Skeletal muscle tissue (tissue), 3 donors: ENCODE measurements at regions not wholly inside any gene's neighbourhood (a gene's known extent, or its start where the extent isn't known, plus 50 kb on each side); places are given as distances from the start of the nearest gene placed in this dataset.
"Not testable (repeated sequence)": the region's sequence is repeated elsewhere in the genome, so short reads cannot be mapped to it uniquely, and the experiment has no call there.

Source experiments
- H3K27ac ChIP-seq: one replicate; pipeline ENCODE4 v1.7.0; 2013; ENCODE audit warnings: mild to moderate bottlenecking, low read depth, low read length, inconsistent platforms
- H3K27me3 ChIP-seq, 3 donors: one replicate each; pipeline ENCODE4 v1.7.0; 2013; ENCODE audit warnings: low read length in 3 of 3; ENCODE audit not compliant: control insufficient read depth in 3 of 3, insufficient read depth in 3 of 3
- H3K36me3 ChIP-seq, 3 donors: one replicate each; pipeline ENCODE4 v1.7.0; 2013; ENCODE audit warnings: low read length in 3 of 3; ENCODE audit not compliant: control insufficient read depth in 3 of 3, insufficient read depth in 3 of 3
- H3K4me1 ChIP-seq, 3 donors: one replicate each; pipeline ENCODE4 v1.7.0; 2013; ENCODE audit warnings: low read length in 3 of 3, mild to moderate bottlenecking in 3 of 3; ENCODE audit not compliant: control insufficient read depth in 3 of 3, insufficient read depth in 3 of 3
- H3K4me3 ChIP-seq, 3 donors: one replicate each; pipeline ENCODE4 v1.7.0; 2013; ENCODE audit warnings: low read length in 3 of 3
- H3K9ac ChIP-seq, 3 donors: one replicate each; pipeline ENCODE4 v1.7.0; 2013; ENCODE audit warnings: low read length in 3 of 3, mild to moderate bottlenecking in 3 of 3, moderate library complexity in 2 of 3, low read depth in 1 of 3
- H3K9me3 ChIP-seq, 3 donors: one replicate each; pipeline ENCODE4 v1.7.0; 2013; ENCODE audit warnings: low read length in 3 of 3; ENCODE audit not compliant: control insufficient read depth in 3 of 3
- donor health status: Osteomylitis.

DNA sequence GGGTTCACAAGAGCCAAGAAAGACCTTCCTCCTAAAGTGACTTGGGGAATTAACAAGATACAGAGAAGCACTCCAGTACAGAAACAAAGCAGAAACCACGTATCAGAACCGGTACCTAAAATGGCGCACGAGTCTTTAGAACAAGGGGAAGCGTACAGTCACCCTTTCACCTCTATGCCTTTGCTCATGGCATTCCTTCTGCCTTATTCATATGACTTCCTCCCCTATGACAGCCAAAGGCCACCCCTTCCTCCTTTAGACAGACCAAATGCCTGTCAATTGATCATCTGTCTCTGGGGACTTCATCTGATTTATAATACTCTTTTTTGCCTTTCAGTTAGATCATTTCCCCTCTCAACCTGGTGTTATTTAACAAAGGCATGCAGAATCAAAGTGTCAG lies 89.5 kb upstream of the OSBPL8 start:
- no peaks in the 10 kb centered on the region for H3K9me3 ChIP-seq
- no peak overlapping the region for H3K4me3 ChIP-seq
- H3K9ac ChIP-seq, result no peak overlapping the region
- no peaks in the 10 kb centered on the region for H3K4me1 ChIP-seq
- no peaks in the 10 kb centered on the region for H3K27me3 ChIP-seq
- H3K36me3 ChIP-seq, result no peaks in the 10 kb centered on the region
- H3K27ac ChIP-seq, result no peak overlapping the region

DNA sequence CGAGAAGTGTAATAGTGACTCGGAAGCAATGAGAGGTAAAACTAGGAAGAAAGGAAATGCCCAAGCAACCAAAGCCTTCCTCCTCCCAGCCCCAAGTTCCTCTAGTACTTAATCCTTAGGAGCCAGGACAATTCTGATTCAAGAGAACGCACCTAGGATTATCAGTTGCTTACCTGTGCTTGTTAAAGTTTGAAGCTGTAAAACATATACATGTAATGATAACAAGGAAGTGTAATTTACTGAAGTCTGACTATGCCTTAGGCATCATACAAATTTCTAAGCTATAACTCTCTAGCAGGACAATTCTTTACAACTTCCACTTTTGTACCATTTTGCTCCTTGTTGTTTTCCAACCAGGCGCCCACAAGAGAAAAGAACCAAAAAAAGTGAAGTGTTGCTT lies 92.8 kb upstream of the OSBPL8 start:
- Histone ChIP-seq H3K9me3 (no peaks in the 10 kb centered on the region), H3K27ac (no peak overlapping the region), H3K4me1 (no peaks in the 10 kb centered on the region), H3K4me3 (no peak overlapping the region), H3K27me3 (no peaks in the 10 kb centered on the region), H3K9ac (no peak overlapping the region), H3K36me3 (no peaks in the 10 kb centered on the region)

DNA sequence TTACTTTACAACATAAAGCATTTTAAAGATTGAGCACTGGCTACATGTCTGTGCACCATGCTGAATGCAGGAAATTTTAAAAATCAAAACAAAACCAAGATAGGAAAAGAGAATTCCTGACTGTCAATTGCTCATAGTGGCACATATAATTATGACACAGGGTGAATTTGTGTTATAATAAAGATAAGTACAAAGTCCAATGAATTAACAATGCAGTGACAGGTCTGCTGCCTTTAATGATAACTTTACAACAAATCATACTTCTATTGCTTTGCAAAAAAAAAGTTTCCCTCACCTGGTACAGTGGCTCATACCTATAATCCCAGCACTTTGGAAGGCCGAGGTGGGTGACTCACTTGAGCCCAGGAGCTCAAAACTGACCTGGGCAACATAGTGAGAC lies 93.8 kb upstream of the OSBPL8 start:
- H3K4me1 ChIP-seq, result no peaks in the 10 kb centered on the region
- H3K9ac ChIP-seq, result no peak overlapping the region
- H3K4me3 ChIP-seq, result no peak overlapping the region
- H3K9me3 ChIP-seq, result no peaks in the 10 kb centered on the region
- no peak overlapping the region for H3K27ac ChIP-seq
- H3K36me3 ChIP-seq, result no peaks in the 10 kb centered on the region
- no peaks in the 10 kb centered on the region for H3K27me3 ChIP-seq

DNA sequence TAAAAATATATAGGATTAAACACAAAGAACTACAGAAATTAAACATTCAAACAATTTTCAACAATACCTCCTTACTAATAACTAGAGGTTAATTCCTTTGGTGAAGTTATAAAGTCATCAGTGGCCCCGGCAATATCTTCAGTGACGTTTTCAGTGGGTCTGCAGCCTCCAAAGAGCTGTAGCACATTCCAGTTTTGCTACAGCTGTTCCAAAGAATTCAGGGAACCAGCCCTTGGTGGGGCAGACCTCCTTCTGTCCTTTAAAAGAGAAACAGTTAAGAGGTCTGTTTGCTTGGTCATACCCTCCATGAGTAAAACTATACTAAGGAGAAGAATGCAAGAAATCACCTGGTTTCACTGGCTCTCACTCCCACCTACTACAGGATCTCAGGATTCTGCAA lies 99.2 kb upstream of the ZDHHC17 start:
- Histone ChIP-seq H3K9me3 (peaks cover 0 to 5% (median 0%) of the 10 kb centered on the region in 3 donors), H3K4me1 (no peaks in the 10 kb centered on the region), H3K9ac (no peak overlapping the region), H3K27me3 (no peaks in the 10 kb centered on the region), H3K27ac (no peak overlapping the region), H3K36me3 (no peaks in the 10 kb centered on the region), H3K4me3 (no peak overlapping the region)

DNA sequence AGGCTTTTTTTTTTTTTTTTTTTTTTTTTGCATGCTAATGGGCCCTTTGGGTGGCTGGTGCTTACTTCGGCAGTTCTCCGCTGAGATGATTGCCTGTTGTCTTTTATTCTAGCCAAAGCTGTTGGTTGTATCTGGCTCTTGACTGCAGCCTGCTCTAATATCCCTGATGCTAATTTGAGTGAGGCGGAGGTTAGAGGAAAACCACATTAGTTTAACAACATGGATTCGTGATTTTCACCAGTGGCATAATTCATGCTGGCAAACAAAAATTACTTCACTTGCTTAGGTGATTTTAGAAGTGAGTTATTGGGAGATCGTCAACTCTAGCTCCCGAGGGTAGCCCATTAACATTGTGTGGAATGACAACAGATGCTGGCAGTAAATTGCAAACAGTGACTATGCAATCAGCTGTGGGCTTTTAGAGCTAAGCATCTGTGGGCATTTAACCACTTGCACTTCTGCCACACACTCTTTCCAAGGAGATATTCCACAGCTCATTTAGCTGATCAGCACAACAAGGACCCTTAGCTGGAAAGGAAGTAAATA lies 97.6 kb upstream of the ZDHHC17 start:
- no peak overlapping the region for H3K4me3 ChIP-seq
- H3K27ac ChIP-seq, result no peak overlapping the region
- no peaks in the 10 kb centered on the region for H3K27me3 ChIP-seq
- no peak overlapping the region for H3K9ac ChIP-seq
- H3K36me3 ChIP-seq, result no peaks in the 10 kb centered on the region
- no peaks in the 10 kb centered on the region for H3K4me1 ChIP-seq
- peaks cover 0 to 5% (median 0%) of the 10 kb centered on the region in 3 donors for H3K9me3 ChIP-seq

DNA sequence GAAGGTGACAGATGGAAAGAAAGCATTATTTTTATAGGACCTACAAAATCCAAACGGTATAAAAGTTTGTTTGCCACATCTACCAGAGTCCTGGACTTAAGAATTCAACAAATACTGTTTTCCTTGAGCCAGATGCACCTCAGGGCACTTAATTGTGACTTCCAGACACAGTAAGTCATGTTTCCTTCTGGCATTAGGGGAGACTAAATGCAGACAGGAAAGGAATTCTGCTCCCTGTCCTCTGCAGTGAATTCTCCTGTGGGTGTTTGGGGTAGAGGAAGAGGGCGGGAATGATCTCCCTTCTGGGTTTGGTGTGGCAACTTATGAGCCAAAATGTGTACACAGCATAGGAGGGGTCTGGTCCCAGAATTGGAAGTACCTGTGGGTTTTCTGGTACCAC lies 93.9 kb upstream of the ZDHHC17 start:
- H3K27ac ChIP-seq, result no peak overlapping the region
- H3K9ac ChIP-seq, result no peak overlapping the region
- no peak overlapping the region for H3K4me3 ChIP-seq
- H3K4me1 ChIP-seq, result no peaks in the 10 kb centered on the region
- H3K27me3 ChIP-seq, result no peaks in the 10 kb centered on the region
- H3K9me3 ChIP-seq, result no peaks in the 10 kb centered on the region
- no peaks in the 10 kb centered on the region for H3K36me3 ChIP-seq

DNA sequence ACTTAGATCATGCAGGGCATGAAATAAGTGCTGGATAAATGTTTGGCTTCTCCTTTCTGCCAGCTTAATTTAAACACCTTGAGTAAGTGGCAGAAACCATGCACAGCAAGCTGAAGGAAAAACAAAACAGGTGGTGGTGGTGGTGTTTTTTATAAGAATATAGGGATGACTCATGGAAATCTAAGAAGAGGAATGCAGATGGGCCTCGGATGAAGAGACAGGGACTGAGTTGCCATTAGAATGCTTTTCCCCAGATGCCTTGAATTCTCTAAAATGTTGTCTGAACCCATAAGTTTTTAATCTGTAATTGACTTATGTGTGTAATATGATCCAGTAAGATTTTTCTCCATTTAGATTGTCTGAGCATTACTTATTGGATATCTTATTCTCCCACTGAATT lies 93.1 kb upstream of the ZDHHC17 start:
- Histone ChIP-seq H3K27me3 (no peaks in the 10 kb centered on the region), H3K9me3 (no peaks in the 10 kb centered on the region), H3K4me3 (no peak overlapping the region), H3K36me3 (no peaks in the 10 kb centered on the region), H3K9ac (no peak overlapping the region), H3K4me1 (no peaks in the 10 kb centered on the region), H3K27ac (no peak overlapping the region)

DNA sequence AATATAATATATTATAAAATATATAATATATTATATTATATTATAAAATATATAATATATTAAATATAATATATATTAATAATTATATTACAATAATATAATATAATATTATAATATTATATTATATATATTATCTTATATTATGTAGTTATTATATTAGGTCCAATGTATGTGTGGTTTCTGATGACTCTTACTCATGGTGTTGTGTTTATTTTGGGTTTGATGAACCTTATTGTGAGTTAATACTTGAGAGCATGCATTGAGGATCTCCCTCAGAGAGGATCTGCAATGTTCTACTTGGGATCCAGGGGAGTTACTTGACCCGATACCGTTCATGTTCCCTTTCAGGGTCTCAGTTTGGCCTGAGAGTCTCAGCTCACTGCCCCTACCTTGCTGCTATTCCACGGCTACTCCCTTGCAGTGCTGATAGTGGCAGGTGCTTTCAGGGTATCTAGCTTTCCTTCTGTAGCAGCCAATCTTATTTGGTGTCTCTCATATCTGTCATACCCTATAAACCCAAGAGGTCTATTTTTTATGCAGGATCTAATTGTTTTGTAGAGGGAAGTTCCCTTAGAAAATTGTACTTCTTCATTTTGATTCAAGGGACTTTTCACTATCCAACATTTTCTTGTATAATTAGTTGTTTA lies 89.1 kb upstream of the ZDHHC17 start:
- no peak overlapping the region for H3K9ac ChIP-seq
- no peak overlapping the region for H3K27ac ChIP-seq
- H3K4me3 ChIP-seq, result no peak overlapping the region
- H3K27me3 ChIP-seq, result no peaks in the 10 kb centered on the region
- H3K4me1 ChIP-seq, result no peaks in the 10 kb centered on the region
- no peaks in the 10 kb centered on the region for H3K9me3 ChIP-seq
- no peaks in the 10 kb centered on the region for H3K36me3 ChIP-seq

DNA sequence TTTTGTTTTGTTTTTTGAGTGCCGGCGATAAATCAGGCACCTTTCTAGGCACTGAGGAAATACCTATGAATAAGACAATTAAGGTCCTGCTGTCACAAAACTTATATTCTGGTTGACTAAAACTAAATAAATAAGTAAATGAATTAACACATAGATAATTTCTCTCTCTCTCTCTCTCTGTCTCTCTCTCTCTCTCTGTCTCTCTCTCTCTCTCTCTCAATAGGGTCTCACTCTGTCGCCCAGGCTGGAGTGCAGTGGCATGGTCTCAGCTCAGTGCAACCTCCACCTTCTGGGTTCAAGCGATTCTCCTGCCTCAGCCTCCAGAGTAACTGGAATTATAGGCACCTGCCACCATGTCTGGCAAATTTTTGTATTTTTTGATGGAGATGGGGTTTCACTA lies 87.7 kb upstream of the ZDHHC17 start:
- not testable (repeated sequence) for H3K9me3 ChIP-seq, H3K4me1 ChIP-seq, H3K36me3 ChIP-seq, H3K9ac ChIP-seq, H3K27me3 ChIP-seq, H3K27ac ChIP-seq, H3K4me3 ChIP-seq

DNA sequence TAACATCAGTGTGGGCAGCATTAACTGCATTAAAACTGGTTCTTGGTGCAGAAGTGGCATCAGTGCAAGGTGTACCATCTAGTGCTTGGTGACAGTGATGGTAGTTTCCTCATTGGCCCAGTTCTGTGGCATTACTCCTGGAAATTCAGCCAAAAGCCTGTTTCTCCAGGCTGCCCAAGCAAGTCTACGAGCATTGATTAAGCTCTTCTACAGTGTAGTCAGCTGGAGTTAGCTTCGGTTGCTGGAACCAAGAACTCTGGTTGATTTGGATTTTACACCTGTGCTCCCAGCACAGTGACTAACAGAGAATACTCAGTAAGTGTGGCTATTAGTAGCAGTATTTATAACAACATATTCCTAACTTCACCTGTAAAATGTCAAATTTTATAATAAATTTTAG lies 84.9 kb upstream of the ZDHHC17 start:
- Histone ChIP-seq H3K27me3 (no peaks in the 10 kb centered on the region), H3K9me3 (no peaks in the 10 kb centered on the region), H3K36me3 (no peaks in the 10 kb centered on the region), H3K4me1 (no peaks in the 10 kb centered on the region), H3K27ac (no peak overlapping the region), H3K9ac (no peak overlapping the region), H3K4me3 (no peak overlapping the region)
